Breast epithelium (tissue), 4 donors: ENCODE measurements at regions not wholly inside any gene's neighbourhood (a gene's known extent, or its start where the extent isn't known, plus 50 kb on each side); places are given as distances from the start of the nearest gene placed in this dataset.

ENCODE experiments used
- DNase-seq, 2 donors: peaks; one replicate each; pipeline ENCODE4 v3.0.0-alpha.2; 2019; ENCODE audit warnings: low spot score in 2 of 2
- H3K27ac ChIP-seq, 2 donors: fragments of 200-600 bp; sonication (generic) in 1 of 2; one replicate each; pipeline ENCODE4 v1.5.1; 2016 to 2019; ENCODE audit warnings: mild to moderate bottlenecking in 1 of 2
- H3K27me3 ChIP-seq, 2 donors: fragments of 200-600 bp; sonication (generic) in 1 of 2; one replicate each; pipeline versions ENCODE4 v1.5.1 to v1.6.0; 2017 to 2019; ENCODE audit warnings: control low read depth in 1 of 2, mild to moderate bottlenecking in 1 of 2
- H3K36me3 ChIP-seq: fragments of 200-600 bp; one replicate; pipeline ENCODE4 v1.5.1; 2019
- H3K4me1 ChIP-seq, 2 donors: fragments of 200-600 bp; sonication (generic); one replicate each; pipeline ENCODE4 v1.5.1; 2016 to 2019; ENCODE audit warnings: control low read depth in 1 of 2
- H3K4me3 ChIP-seq, 3 donors: fragments of 200-600 bp; sonication (generic); 1 replicate in 2 of 3; 2 replicates in 1 of 3; pipeline ENCODE4 v1.5.1; 2016 to 2019; ENCODE audit warnings: mild to moderate bottlenecking in 3 of 3, moderate library complexity in 2 of 3
- H3K9me3 ChIP-seq, 2 donors: fragments of 200-600 bp; sonication (generic) in 1 of 2; one replicate each; pipeline ENCODE4 v1.5.1; 2016 to 2019; ENCODE audit warnings: control low read depth in 1 of 2
- POLR2A ChIP-seq: fragments of 450-650 bp; IDR thresholded peaks from one replicate; pipeline ENCODE4 v1.6.1; 2016; ENCODE audit warnings: antibody characterized with exemption, mild to moderate bottlenecking, moderate library complexity
- POLR2AphosphoS5 ChIP-seq, 3 donors: sonication (generic); formaldehyde crosslinking; IDR thresholded peaks; one replicate each; pipeline ENCODE4 v1.6.1; 2017; ENCODE audit warnings: antibody characterized with exemption in 3 of 3
- intact Hi-C: fragments of 100-400 bp; cut with DNase I; formaldehyde crosslinking; loops from one replicate; pipeline ENCODE4 v1.15.1; 2023; ENCODE audit warnings: low total_unique reads
- TF ChIP-seq, protein P1 (sequence below), 3 donors: fragments of 450-650 bp; IDR thresholded peaks; one replicate each; pipeline ENCODE4 v1.5.1; 2016 to 2017; ENCODE audit warnings: antibody characterized with exemption in 3 of 3, mild to moderate bottlenecking in 3 of 3, moderate library complexity in 3 of 3

GRCh38 chr6:3525915-3526314 is 69.1 kb upstream of the SLC22A23 start:
- no peak for DNase-seq
- H3K27me3 ChIP-seq: no peaks in the 10 kb centered on the region
- H3K4me3 ChIP-seq: no peak overlapping the region
- no peak for TF ChIP-seq POLR2A
- TF ChIP-seq, protein P1, sequence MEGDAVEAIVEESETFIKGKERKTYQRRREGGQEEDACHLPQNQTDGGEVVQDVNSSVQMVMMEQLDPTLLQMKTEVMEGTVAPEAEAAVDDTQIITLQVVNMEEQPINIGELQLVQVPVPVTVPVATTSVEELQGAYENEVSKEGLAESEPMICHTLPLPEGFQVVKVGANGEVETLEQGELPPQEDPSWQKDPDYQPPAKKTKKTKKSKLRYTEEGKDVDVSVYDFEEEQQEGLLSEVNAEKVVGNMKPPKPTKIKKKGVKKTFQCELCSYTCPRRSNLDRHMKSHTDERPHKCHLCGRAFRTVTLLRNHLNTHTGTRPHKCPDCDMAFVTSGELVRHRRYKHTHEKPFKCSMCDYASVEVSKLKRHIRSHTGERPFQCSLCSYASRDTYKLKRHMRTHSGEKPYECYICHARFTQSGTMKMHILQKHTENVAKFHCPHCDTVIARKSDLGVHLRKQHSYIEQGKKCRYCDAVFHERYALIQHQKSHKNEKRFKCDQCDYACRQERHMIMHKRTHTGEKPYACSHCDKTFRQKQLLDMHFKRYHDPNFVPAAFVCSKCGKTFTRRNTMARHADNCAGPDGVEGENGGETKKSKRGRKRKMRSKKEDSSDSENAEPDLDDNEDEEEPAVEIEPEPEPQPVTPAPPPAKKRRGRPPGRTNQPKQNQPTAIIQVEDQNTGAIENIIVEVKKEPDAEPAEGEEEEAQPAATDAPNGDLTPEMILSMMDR (IDR thresholded peaks at IDR 0.05): no peak
- no peak for TF ChIP-seq POLR2AphosphoS5 (IDR thresholded peaks at IDR 0.05)
- intact Hi-C loops: no loop called here
- H3K36me3 ChIP-seq: no peaks in the 10 kb centered on the region
- peaks cover 3 to 10% of the 10 kb centered on the region in 2 donors for H3K4me1 ChIP-seq
- no peaks in the 10 kb centered on the region for H3K9me3 ChIP-seq
- H3K27ac ChIP-seq: no peak overlapping the region

DNA sequence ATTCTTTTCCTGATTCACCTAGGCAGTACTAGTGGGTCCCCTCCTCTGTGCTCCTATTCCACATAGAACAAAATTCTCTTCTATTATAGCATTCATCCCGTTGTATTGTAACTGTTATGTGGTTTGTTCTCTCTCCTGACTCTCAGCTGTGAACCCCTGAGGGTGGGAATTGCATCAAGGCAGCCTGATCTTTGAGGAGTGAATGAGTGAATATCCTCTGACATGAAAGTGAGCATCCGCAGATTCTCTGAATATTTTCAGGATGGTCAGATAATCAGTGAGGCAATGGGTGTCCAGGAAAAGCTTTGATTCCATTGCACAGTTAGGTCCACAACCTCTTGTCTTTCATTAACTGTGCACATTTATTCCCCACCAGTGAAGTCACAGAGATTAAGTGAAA is 67.6 kb upstream of the SLC22A23 start:
- Histone ChIP-seq H3K36me3 (no peaks in the 10 kb centered on the region), H3K27ac (no peak overlapping the region), H3K9me3 (no peaks in the 10 kb centered on the region), H3K27me3 (no peaks in the 10 kb centered on the region), H3K4me1 (peaks cover 3 to 10% of the 10 kb centered on the region in 2 donors), H3K4me3 (no peak overlapping the region)
- no peak for DNase-seq
- TF ChIP-seq, protein P1 (IDR thresholded peaks at IDR 0.05): no peak
- intact Hi-C loops: no loop called here

DNA sequence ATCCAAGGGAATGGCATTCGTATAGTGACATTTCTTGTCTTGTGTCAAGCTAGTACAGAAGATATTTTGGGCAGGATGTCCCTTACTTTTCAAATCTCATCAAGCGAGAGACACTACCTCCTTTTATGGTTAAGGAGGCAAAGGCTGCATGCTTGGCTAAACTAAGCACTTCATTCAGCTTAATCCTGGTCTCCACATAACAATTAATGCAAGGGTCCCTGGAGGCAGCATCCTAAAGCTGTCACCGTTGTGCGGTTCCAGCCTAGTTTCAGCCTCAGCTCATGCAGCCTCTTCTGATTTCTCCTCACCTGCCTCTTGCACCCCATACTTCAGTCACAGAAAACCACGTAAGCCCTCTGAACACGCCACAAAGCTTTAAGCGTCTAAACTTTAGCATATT is 67.1 kb upstream of the SLC22A23 start:
- no peaks in the 10 kb centered on the region for H3K9me3 ChIP-seq
- TF ChIP-seq POLR2A (no peak), POLR2AphosphoS5 (IDR thresholded peaks at IDR 0.05) (no peak)
- TF ChIP-seq, protein P1 (IDR thresholded peaks at IDR 0.05): no peak
- no peak for DNase-seq
- H3K4me1 ChIP-seq: peaks cover 3 to 10% of the 10 kb centered on the region in 2 donors
- H3K27me3 ChIP-seq: no peaks in the 10 kb centered on the region
- intact Hi-C loops: no loop called here
- peak overlapping the region; percentile 66 to 79 for H3K27ac ChIP-seq
- no peak overlapping the region for H3K4me3 ChIP-seq
- no peaks in the 10 kb centered on the region for H3K36me3 ChIP-seq

DNA sequence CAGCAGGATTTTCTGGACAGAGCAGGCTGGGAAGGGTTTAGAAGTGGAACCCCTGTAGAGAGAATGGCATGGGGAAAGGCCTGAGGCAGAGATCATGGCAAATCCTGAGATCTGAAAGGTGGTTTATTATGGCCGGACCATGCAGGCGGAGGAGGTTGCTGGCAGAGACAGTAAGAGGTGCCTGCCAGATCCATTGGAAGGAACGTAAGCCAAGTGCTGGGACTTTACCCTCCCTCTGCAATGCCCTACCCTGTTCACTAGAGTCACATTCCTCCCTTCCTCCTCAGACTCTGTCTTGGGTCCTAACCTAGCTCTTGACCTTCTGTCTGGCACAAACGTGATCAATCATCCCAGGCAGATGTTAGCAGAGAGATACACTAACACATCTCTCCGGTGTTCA is 66.4 kb upstream of the SLC22A23 start:
- peak in 1 of 2 donors; percentile 62 for DNase-seq
- intact Hi-C loops: no loop called here
- TF ChIP-seq POLR2A: no peak
- TF ChIP-seq POLR2AphosphoS5 (IDR thresholded peaks at IDR 0.05): no peak
- TF ChIP-seq, protein P1 (IDR thresholded peaks at IDR 0.05): no peak
- Histone ChIP-seq H3K27ac (peak overlapping the region; percentile 66 to 79), H3K4me1 (peaks cover 3 to 10% of the 10 kb centered on the region in 2 donors), H3K36me3 (no peaks in the 10 kb centered on the region), H3K9me3 (no peaks in the 10 kb centered on the region), H3K4me3 (no peak overlapping the region), H3K27me3 (no peaks in the 10 kb centered on the region)

DNA sequence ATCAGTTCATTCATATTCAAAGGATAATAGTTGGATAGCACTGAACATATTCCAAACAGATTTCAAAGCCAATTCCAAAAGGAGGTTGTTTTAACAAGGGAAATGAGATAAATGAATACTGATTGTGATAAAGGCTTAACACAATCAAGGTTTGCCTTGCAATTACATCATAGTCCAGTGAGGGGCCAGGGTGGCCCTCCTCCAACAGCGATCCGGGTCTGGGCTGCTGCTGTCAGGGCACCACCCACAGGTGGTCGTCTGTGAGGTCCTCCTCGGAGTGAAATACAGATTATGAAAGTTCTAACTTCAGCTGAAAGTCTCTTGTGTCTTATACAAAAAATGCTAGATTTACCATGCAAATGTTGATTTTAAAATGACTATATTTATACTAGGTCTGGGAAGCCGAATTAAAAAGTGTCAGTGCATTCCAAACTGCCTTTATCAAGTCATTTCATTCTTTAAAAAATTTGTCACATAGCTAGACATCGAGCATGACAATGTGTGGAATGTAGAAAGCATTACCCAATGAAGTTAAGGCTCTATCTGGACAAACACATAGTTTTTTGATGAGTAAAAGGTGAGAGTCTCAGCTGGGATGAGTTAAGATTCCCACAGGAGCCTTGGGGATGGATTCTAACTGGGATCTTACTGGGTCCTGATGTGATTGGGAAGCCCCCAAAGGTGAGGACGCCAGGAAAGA is 65.9 kb upstream of the SLC22A23 start:
- Histone ChIP-seq H3K4me3 (no peak overlapping the region), H3K4me1 (peaks cover 6 to 15% of the 10 kb centered on the region in 2 donors), H3K27me3 (no peaks in the 10 kb centered on the region), H3K9me3 (no peaks in the 10 kb centered on the region), H3K27ac (peak overlapping the region; percentile 66 to 79), H3K36me3 (no peaks in the 10 kb centered on the region)
- TF ChIP-seq, protein P1 (IDR thresholded peaks at IDR 0.05): no peak
- intact Hi-C loops: no loop called here
- no peak for DNase-seq
